Left kidney (tissue), 1 donor: ENCODE measurements at regions not wholly inside any gene's neighbourhood (a gene's known extent, or its start where the extent isn't known, plus 50 kb on each side); places are given as distances from the start of the nearest gene placed in this dataset.
"Not testable (repeated sequence)": the region's sequence is repeated elsewhere in the genome, so short reads cannot be mapped to it uniquely, and the experiment has no call there.

ENCODE experiments used
- DNase-seq: peaks from one replicate; pipeline ENCODE4 v3.0.0-alpha.2; 2013

DNA sequence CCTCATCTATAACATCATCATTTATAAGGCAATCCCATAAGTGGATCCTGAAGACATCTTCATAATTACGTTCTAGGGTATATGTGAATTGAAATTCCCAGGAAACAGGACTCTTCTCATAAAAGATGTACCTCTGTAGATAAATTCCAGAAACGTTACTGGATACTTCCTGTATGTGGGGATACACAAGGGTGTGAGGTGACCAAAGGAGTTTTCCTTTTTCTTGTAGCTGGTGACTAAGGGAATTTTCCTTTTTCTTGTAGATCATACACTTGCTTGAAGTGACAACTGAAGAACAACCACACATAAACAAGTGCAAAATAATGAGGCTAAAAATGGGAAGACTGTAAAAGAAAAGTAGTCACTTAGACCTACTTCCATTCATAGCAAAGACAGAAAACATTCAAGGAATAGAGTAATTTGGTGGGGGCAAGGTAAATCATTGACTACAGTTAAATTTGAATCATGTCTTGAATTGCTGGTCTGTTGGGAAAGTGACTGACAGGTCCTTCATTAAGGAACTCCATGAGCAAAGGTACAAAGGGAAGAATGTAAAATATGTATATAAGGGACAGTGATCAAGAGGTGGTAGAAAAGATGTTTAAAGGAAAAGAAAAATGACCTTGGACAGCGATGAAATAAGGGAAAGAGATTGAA, 53.2 kb upstream of the UBE2E3 start:
- DNase-seq, result peak; percentile 3

DNA sequence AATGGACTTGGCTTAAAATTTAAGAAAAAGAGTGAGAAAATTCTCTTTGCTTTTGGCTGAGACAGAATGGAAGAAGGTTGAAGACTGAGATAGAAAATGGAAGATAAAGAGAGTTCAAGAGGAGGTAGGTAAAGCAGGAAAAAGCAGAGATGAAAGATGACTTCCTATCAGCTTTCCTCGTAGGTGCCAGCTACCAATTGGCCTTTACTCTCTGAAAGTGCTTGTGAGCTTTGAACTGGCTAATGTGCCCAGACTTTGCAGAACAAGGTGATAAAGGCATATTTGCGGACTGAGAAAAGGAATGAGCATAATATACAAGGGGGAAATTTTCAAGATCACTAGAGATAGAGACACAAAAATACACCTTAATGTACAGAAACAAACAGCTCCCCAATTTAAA, 54.7 kb upstream of the UBE2E3 start:
- DNase-seq, result no peak

DNA sequence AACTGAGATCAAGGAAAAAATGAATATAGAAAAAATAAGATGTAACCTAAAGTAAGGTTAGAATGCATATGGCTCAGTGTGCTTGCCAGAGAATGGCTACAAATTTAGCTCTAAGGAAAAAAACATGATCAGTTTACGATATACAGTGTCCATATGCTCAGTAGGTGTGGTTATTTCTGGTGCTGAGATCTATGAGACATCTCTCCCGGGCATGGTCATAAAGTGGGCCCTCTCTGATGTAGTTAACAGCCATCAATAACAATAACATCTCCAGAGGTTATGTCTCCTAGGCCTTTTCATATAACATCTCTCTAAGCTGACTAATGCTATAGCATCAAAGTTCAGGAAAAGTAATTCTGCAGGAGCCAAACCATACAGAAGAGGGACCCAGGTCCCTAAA, 56.3 kb upstream of the UBE2E3 start:
- DNase-seq, result no peak

DNA sequence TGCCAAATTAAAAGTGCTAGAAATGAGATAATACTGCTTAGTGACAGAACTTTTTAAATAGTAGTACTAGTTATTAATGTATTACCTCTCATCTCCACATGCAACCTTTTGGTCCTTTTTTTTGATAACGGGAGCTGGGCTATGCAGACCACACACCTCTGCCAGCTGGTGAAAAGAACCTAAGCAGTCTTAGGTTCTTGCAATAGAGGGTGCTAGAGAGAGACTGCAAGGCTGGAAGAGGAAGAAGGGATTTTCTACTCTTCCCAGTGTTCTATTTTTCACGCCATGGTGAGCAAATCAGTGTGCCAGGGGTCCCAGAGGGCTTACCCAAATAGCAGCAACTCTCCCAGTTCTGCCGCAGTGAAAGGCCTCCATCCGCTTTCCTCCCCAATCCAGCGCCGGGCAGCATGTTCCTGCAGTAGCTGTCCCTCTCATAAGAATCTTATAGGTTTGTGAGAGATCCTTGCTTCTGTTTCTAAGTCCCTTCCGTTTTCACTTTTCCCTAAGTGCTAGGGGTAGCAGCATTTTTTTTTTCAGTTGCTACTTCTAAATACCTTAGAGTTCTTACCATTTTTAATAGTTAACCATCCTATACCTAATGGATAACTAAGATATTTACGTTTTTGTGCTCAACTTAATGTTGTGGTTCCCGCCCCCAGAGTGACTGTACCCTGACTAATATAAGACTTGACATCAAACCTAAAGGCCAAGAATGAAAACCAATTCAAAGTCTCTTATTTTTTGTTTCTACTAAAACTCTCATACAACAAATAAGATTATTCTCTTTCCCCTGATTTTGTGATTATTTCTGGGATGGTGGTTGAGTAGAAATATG, 69.4 kb upstream of the UBE2E3 start:
- no peak for DNase-seq

DNA sequence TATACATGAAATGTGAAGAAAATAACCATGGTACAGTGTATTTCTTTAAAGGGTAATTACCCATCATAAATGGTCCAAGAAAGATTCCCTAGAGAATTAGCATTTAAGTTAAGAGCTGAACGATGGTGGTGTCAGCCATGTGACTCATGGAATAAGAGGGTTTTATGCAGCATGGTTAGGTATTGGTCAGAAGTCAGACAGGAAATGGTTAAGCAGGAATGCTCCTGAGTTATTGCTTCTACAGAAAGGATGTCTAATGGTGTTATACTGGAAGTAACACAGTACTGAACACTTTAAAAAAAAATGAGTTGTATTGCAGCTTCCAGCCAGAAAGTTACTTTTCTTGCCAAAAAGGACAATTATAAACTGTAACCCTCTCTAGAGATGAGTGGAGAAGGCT, 72.7 kb upstream of the UBE2E3 start:
- no peak for DNase-seq

DNA sequence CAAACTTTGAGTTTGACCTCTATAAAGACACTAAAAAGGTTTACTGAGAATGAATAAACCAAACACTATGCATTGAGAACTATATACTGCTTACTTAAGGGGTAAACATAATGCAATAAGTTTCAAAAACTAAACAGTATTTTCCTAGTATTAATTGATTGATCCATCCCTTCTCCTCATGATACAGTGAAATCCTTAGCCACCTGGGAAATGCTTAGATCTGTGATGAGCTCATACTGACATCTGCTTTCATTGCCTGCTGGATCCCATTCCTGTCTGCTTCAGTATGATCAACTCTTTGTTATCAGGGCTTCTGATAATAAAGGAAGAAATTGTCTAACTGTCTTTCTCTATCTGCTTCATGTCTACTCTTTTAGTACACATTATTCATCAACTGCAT, 74.9 kb upstream of the UBE2E3 start:
- DNase-seq, result no peak

DNA sequence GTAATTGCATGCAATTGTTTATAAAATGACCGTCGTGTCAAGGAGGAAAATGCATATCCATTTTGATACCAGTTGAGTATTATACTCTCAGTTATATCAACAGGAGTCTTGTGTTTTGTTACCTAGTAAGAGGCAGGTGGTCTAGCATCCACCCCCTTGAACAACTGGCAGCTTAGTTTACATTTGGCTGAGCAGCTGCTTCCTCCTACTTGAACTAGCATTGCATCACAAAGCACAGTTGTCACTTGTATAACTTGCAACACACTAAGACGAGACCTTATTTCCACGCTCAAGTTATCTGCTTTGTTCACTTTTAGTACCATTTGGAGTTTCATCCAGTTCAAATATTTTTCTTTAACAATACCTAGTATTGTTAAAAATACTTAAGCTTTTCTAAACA, 75.4 kb upstream of the UBE2E3 start:
- DNase-seq, result no peak

DNA sequence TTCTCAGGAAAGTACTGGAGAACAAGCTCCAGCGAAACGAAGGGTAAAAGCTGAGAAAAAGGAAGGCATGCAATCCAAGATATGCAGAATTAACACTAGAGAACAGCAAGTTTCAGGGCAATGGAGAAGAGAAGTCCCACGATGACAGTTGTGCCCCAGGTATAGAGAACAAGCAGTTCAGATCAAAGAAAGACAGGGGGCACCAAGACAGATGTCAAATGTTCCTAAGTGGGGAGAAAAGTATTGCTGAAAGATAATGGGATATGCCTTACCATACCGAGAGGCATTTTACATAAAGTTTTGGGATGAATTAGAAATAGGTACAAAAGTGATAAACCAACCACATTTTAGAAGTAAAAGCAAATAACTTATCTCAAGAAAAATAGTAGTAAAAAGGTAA, 79.1 kb upstream of the UBE2E3 start:
- no peak for DNase-seq

DNA sequence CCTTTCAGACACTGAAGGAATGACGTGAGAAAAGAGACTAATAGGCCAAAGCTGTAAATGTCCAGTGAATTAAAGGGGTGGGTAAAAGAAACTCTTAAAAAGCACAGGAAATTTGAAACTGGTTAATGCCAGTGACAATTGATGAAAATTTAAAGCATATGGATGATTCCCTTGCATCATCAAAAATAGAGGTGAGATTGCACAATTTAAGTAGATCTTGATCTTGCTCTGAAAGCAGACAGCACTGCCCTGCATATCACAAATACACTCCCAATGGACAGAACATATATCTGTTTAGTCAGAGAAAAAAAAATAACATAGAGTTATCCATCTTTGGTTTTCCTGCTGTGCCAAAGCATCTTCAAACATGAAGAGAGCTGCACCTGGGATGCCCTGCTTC, 86.7 kb upstream of the UBE2E3 start:
- no peak for DNase-seq

DNA sequence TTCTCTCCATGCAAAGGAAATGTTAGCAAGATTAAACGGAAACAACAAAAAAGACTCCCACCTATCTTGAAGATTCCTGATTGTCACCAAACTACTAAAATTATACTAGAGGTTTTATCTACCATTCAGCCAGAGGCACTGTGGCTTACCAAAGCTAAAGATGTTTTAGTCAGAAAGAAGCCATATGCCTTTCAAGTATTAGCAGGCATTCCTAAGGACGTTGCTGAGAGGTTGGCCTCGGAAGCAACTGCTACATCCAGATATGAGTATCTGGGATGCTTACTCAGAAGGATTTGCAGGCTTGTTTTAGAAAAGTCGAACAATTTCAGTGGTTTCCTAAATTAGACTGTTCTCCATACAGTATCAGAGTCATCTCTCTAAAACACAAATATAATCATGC, 88.3 kb upstream of the UBE2E3 start:
- no peak for DNase-seq

DNA sequence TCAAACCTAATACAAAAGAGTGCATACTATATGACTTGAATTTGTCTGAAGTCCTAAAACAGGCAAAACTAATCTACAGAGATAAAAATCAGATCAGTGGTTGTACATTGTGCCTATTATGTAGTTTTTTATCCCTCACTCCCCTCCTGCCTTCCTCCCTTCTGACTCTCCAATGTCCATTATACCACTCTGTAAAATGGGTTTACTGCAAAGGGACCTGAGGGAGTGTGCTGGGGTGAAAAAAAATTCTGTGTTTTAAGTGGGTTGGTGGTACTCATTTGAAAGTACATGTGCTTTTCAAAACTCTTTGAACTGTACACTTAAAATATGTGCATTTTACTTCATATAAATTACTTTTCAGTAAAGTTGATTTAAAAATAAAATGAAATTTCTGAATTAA, 89.0 kb upstream of the UBE2E3 start:
- no peak for DNase-seq

DNA sequence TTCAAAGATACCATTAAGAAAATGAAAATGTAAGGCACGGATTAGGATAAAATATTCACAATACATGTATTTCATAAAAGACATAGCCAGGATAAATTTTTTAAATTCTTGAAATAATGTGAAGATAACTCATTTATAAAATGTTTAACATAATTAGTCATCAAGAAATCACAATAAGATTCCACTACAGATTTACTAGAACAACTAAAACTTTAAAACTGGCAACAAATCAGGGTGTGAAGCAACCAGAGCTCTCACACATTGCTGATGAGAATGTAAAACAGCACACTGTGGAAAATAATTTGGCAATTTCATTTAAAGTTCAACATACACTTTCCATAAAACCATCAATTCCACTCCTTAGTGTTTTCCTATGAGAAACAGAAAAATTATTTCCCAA, 89.6 kb upstream of the UBE2E3 start:
- DNase-seq, result no peak

DNA sequence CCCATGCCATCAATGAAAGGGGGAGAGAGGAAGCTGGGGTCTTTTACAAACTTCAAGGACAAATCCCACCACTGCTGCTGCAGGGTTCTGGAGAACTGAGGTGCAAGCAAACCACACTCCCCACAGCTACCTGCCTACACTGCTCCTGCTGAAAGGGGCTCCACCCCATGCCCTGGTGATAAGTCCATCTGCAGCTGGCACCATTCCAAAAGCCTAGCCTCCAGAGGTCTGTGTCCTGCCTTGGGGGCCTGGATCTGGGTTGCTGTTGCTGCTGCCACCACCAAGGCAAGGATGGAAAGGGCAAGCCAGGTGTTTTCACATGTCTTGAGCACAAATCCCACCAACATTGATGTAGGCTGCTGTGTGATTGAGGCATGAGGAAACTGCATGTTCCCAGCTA, 97.4 kb upstream of the UBE2E3 start:
- DNase-seq, result no peak

DNA sequence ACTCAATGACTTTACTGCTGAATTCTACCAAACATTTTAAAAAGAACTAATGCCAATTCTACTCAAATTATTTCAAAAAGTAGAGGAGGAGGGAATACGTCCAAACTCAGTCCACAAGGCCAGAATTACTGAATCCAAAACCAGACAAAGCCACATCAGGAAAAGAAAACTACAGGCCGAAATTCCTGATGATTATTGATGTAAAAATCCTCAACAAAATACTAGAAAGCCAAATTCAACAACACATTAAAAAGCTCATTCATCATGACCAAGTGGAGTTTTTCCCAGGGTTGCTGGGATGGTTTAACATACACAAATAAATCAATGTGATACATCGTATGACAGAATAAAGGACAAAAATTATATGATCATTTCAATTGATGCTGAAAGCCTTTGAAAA, 103.9 kb upstream of the UBE2E3 start:
- no peak for DNase-seq

DNA sequence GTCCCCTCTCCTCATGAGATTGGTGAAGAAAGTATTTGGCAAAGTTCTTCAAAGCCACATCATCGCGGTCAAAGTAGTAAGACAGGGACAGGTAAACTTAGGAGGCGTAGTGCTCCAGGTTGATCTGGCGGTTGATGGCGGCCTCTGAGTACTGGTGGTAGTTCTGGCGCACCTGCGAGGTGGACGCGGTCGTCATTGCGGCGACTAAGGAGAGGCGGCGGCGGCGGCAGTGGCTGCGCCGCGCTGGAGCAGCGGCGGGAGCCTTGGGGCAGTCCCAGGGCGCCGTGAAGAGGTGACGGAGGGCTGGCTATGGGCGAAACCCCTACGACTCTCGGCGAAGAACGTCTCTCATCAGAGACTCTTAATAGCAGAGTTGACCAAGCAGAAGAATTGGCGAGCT, 107.2 kb upstream of the UBE2E3 start:
- DNase-seq, result no peak

DNA sequence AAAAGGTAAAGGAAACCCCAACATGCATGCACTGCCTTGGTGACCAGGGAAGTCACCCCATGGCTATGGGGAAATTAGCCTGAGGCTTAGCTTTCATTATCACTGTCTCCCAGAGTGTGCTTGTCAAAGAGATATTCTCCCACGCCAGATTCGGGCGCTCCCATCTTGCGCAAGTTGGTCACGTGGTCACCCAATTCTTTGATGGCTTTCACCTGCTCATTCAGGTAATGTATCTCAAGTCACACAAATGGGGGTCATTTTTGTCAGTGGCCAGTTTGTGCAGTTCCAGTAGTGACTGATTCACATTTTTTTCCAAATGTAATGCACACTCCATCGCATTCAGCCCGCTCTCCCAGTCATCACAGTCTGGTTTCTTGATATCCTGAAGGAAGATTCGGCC, 107.6 kb upstream of the UBE2E3 start:
- DNase-seq, result not testable (repeated sequence)

DNA sequence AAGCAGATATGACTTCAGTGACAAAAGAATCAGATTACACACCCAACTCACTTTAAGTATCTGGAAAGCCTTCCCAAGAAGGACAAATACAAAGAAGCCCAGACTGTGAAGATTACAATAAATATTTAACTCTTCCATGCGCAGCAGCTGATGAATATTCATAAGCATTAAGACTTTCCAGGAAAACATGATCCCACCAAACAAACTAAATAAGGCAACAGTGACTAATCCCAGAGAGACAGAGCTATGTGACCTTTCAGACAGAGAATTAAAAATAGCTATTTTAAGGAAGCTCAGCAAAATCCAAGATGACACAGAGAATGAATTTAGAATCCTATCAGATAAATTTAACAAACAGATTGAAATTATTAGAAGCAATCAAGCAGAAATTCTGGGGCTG, 108.2 kb upstream of the UBE2E3 start:
- DNase-seq, result no peak

DNA sequence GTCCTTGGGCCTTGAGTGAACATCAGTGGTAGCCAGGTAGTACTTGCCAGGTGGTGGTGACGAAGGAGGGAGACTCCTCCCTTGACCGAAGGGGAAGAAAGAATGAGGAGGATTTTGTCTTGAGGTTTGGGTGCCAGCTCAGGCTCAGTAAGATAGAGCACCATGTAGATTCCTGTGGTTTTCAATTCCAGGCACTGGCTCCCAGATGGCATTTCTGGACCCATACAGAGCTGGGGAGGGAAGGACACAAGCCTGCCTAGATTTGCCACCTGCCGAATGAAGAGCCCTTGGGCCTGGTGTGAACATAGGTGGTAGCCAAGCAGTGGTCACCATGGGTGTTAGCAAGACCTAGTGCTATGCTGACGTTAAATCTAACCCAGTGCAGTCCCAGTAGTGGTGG, 108.8 kb upstream of the UBE2E3 start:
- no peak for DNase-seq

DNA sequence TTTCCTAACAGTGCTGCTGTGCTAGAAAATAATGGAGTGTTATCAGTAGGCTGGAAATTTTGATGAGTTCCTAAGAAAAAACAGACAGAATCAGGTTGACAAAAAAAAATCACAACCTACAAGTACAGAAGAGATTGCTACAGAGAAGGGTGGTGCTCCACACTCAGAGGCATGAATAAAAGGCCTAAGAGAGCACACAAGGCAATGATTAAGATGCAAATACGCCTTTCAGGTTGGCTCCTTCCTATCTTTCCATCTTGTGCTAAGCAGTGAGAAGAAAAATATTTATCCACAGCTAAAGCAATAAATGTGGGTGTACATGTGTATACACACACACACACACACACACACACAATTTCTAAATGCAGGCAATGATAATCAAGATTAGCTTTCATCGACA, 130.6 kb upstream of the UBE2E3 start:
- no peak for DNase-seq

DNA sequence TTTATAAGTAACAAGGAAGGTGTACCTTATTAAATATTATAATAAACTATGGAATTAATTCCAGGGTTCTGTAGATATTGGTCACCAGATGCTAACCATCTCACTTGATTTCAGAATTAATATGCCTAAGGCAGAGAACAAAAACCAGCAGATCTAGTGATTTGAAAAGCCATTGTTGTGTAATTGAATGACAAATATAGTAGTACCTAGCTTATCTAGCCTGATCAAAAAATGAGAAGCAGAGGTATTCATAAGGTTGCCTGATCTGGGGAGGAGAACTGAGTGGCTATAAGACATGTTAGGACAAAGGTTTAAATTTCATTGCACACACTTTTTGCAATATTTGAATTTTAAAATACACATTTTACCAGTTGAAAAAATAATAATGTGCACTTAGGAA, 132.0 kb upstream of the UBE2E3 start:
- DNase-seq, result no peak

DNA sequence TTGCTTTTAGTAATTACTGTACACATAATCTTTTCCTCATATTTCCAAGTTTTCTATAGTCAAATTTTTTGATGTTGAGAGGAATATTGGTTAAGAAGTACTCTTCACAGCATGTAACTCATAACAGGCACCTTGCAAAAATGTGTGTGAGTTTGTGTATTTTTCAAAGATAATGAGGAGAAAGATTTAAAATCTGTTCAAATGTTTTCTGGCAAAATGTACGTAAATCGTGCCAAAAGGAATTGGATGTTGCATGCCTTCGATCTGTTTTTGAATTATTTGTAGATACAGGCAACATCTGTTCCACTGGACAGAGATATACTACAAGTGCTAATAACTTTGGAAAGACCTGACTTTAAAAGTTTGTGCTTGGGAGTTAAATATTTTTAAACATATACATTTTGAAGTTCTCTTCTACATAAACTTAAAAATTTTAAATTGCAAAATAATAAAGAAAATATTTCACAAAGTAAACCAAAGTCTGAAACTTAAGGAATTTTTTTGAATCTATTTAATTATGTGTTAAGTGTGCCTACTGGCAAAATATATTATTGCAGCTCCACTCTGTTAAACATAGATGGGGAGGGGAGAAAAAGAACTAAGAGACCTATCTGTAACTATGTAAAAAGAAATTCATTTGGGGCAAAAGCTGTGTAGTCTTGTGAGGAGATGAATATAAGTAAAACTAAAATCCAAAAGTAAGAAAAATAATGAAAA, 133.5 kb upstream of the UBE2E3 start:
- no peak for DNase-seq

DNA sequence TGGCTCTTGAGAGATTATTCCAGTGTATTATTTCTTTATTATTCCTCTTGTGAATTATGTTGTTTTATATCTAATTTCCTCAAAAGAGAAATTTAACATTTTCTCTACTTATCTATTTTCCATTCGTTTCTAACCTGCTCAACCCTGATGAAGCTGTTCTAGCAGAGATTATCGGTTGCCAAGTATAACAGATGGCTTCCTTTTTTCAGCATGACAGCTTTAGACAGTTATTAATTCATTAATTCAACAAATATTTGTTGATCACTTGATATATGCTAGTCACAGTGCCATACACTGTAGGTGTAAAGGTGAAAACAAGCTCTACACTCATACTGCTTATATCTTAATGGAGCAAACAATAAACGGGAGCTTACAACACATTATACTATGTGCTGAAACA, 137.9 kb upstream of the UBE2E3 start:
- DNase-seq, result no peak

DNA sequence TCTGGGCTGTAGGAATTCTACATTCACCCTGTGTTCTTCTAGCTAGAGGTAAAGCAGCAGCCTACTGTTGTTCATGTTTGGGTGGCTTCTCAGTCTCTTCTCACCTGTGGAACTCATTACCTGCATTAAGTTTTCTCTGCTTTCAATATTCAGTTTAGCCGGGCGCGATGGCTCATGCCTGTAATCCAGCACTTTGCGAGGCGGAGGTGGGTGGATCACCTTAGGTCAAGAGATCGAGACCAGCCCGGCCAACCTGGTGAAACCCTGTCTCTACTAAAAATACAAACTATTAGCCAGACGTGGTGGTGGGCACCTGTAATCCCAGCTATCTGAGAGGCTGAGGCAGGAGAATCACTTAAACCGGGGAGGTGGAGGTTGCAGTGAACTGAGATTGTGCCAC, 139.8 kb upstream of the UBE2E3 start:
- no peak for DNase-seq

DNA sequence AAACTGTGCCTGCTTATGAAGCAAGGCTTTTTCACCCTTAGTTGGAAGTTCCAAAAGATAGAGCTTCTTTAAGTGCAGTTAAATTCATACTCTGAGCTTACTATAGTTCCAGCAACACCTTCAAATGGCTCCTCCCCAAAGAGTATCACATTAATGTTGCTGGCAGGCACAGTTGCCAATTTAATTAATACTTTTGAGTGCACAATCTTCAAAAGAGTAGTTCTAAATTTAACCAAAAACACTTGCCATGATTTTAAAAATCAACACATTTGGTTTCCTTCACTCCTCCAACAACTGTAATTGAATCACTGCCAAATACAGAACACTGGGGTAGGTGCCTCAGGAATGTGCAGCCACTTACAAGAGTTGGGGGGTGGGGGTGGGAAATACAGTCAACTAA, 150.6 kb upstream of the UBE2E3 start:
- no peak for DNase-seq
